Tongue (tissue), 1 donor: ENCODE measurements at regions not wholly inside any gene's neighbourhood (a gene's known extent, or its start where the extent isn't known, plus 50 kb on each side); places are given as distances from the start of the nearest gene placed in this dataset.

ENCODE experiments used
- DNase-seq: peaks from one replicate; pipeline ENCODE4 v3.0.0-alpha.2; 2015

DNA sequence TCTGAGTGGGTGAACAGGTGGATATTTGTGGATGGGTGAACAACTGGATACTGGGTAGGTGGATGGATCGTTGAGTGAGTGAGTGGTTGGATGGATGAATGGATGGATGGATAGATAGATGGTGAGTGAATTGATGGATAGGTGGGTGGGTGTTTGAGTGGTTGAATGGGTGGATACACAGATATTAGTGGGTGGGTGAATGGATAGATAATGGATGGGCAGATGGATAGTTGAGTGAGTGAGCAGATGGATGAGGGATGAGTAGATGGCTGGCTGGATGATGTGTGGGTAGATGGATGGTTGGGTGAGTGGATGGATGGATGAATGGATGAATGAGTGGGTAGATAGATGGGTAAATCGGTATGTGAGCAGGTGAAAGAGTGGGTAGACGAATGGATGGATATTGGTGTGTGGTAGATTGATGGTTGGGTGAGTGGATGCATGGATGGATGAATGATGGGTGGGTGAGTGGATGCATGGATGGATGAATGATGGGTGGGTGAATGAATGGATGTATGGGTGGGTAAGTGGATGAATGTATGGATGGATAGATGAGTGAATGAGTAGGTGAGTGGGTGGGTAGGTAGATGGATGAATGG is 406.7 kb downstream of the MN1 start:
- DNase-seq = no peak

- no peak for DNase-seq
Measured at GRCh38 chr22:27397036-27397953, 404.3 kb downstream of the MN1 start.

- no peak for DNase-seq
Measured at GRCh38 chr22:27397954-27398342, 403.6 kb downstream of the MN1 start.

- peak; percentile 39 for DNase-seq
Measured at GRCh38 chr22:27399161-27399560, 402.4 kb downstream of the MN1 start.

DNA sequence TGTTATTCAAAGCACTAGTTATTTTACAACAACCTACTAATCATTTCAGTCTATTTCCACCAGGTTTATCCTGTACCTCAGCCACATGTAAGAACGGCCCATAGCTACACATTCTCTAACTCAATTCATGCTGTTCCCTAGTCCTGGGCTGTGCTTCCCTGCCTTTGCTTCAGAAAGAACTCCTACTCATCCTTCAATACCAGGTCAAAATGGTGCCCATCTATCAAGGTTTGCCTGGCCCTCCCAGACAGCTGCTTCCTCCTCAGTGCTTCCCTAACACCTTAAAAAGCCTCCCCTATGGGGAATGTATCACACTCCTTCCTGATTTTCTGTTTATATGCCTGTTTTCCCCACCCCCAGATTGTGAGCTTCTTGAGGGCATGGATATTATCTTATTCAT is 400.7 kb downstream of the MN1 start:
- DNase-seq = no peak

DNA sequence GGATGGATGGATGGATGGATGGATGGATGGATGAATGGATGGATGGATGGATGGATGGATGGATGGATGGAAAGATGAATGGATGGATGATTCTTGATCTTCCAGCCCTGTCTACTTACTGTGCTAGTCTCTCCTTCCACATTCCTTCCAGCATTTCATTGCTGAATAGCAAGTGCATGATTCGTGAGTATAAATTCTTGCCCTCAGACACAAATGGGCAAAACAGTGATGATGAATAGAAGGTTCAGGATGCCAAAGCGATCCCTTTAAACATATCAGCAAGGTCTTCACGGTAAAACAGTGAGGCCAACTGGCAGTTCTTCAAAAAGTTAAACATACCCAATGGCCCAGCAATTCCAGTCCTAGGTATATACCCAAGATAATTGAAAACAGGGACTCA is 400.2 kb downstream of the MN1 start:
- no peak for DNase-seq

DNA sequence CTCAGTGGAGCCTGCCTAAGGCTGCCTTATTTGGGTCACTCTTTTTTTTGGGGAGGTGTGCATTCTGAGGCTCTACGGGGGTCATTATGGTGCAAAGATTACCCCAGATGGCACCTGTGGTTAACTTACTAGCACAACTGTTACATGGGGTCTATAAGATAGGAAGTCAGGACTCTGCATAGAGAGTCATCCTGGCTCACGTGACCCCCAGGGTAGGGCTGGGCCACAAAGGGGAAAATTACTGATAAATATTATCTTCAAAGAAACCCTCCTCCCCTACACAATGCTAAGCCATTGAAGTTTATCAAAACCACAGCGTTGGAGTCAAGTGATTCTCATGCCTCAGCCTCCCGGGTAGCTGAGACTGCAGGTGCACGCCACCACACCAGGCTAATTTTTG is 397.1 kb downstream of the MN1 start:
- DNase-seq = no peak

GRCh38 chr22:27405672-27406388 is 395.7 kb downstream of the MN1 start:
- DNase-seq = peak; percentile 54

- DNase-seq = no peak
Measured at GRCh38 chr22:27406389-27406861, 395.1 kb downstream of the MN1 start.

DNA sequence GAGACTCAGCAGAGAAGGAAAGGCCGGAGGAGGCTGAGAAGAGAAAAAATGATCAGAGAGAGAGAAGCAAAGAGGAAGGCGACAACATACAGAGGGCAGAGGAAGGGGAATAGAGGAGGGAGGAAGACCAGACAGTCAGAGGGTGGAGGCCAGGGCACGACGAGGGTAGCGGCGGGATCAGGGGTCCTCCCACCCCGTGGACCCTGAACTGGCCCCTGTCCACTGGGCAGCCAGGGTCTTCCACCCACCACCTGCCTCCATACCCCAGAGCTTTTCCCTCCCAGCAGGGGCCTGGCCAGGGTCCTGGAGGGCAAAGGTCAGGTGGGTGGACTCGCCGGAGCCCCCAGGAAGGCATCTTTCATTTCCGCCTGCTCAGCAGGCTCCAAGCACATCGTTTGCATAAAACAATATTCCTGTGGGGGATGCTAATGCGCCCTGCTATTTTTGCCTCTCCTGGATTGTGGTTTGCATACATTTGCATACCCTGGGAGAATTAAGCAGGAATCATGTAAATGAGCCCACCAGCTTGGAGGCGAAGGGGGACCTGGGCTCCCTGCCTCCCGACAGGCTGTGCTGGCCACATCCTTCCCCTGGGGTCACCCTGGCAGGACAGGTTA is 394.1 kb downstream of the MN1 start:
- DNase-seq = no peak

GRCh38 chr22:27408068-27408467 is 393.5 kb downstream of the MN1 start:
- DNase-seq = no peak

- DNase-seq = no peak
Measured at GRCh38 chr22:27409299-27409698, 392.3 kb downstream of the MN1 start.

DNA sequence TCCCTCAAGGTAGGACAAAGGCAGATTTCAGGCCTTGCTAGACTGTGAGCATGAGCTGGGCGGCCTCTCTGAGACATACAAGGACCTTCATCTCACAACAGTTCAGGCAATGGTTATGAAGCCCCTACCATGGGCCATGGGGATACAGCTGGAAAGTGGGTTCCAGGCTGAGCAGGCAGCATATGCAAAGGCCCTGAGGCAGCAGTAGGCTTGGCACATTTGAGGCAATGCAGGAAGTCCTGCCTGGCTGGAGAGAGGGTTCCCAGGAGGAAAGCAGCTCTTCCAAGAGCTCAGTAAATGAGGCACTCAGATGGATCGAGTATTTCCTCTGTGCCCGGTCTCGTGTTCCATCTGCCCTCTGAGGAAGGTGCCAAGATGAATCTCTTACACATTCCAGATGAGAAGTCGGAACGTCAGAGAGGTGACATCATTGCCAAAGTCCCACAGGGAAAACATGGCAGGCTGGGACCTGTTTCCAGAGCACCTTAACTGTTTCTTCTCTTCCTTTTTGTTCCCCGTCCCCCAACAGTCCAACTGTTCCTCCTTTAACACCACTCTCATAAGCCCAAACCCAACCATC is 388.6 kb downstream of the MN1 start:
- no peak for DNase-seq

DNA sequence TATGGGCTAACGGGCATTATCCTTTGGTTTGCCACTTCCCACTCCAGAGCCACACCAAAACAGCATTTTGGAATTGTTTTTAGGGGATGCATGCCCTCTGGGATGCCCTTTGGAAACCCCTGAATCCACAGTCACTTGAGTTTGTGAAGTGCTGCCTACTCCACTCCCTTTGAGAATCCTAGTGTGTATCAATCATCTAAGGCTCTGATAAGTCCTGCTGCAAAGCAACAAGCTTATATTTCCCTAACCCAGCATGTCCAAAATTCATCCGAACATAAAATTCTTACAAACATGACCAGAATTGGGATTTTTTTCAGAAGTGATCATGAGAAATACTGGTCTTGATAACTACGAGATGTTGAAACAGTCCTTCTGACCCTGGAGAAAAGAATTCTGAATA is 387.9 kb downstream of the MN1 start:
- DNase-seq = no peak

DNA sequence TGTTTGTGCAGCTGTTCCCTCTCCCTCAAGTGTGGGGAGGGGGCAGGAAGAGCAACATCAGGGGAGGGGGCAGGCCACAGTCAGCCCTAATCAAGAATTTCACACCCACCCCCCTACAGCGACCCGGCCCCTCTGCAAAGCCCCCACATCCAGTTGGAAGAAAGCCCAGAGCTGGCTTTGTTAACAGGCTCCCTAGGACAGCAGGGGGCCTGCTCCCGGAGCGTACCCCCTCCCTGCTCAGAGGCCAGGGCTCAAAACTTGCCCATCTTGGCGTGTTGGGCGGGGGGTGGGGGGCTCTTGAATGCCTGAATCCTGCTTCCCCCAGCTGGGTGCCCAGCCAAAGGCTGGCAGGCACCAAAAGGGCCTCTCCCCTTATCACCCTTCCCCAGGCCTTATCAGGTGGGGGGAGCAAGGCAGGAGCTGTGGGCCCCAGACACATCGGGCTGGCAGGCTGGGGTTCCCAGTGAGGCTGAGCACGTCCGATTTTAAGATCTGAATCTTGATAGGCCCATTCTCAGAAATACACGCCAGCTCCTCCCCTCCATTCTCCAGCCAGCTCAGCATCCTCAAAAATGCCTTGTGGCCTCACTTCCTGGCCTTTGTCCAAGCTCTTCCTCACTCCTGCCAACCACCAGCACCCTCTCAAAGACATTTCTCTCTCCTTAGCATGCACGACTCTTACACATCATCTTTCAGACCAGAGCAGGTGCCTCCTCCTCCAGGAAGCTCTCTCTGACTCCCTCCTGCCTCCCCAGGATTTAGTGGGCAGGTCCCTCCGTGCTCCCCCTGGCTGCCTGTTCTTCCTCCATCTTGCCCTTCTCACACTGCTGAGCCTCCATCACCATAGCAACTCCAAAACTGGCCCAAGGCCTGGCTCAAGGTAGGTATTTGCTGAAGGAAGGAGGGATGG is 384.8 kb downstream of the MN1 start:
- peak; percentile 82 for DNase-seq

DNA sequence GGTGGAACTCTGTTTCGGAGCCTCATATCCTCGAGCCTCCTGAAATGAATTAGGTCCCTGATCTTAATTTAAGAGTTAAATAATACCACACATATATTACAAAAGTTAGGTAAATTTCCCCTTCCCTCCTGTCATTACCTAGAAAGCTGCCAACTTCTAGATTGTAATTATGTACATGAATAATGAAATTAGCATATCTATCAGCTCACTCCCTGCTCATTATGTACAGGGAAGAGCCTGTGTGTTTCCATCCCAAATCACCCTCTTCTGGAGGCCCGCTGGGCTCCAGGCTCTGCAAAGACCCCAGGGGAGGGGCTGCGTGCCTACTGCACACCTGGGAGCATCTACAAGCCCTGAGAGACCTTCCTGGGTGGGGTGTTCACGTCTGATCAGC is 384.1 kb downstream of the MN1 start:
- no peak for DNase-seq

DNA sequence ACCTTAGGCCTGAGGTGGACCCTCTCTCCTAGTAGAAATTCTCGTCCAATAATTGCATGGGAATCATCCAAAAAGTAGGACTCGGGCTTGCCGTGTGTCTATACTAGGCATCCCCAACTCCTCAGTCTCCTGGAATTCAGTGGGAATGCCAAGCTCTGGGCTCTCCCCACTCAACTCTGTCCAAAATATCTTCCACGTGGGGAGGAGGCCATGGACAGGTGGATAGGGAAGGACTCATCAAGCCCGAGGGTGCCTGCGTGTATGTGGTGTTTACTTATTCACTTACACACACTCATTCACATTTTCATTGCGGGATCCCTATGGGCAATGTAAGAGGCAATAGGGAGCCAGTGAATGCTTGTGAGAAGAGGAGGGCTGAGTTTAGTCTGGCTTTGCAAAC is 383.3 kb downstream of the MN1 start:
- no peak for DNase-seq

DNA sequence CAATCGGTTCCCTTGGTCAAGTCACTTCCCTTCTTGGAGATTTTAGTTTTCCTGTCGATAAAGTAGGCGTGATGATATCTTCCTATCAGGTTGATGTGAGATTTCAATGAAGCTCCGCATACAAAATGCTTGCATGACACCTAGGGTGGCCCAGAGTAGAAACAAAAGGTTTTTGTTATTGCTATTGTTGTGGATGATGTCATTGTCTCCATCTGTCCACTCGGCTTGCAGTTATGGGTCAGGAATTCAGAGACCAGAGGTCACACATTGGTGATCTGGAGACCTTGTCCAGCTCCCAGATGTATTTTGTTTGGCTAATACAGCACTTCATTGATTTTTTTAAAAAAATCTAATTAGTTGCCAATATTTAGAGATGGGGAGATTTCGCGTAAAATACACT is 382.1 kb downstream of the MN1 start:
- DNase-seq = no peak

DNA sequence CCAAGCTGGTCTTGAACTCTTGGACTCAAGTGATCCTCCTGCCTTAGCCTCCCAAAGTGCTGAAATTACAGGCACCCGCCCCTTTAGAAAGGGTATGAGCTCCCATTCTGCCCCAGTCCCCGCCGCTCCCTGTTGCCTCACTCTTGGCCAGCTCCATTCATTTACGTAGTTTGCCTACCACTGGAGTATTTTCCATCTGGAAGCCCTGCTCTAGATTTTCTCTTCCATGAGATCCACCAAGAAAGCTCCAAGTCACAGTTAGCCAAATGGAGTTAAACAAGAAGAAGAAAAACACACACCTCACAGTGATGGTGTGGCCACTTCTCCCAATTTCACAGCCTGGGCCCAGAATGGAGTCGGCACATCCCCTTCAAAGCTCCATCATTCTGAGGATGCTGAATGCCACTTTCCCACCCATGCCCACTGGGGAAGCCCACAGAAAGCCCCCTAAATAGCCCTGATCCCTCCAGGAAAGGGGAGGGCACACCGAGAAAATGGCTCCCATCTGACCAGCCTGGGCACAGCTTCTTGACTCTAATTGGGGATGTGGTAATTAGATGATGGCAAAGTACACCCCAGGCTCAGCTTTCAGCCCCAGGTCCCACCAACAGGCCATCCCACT is 381.2 kb downstream of the MN1 start:
- DNase-seq = peak; percentile 54

DNA sequence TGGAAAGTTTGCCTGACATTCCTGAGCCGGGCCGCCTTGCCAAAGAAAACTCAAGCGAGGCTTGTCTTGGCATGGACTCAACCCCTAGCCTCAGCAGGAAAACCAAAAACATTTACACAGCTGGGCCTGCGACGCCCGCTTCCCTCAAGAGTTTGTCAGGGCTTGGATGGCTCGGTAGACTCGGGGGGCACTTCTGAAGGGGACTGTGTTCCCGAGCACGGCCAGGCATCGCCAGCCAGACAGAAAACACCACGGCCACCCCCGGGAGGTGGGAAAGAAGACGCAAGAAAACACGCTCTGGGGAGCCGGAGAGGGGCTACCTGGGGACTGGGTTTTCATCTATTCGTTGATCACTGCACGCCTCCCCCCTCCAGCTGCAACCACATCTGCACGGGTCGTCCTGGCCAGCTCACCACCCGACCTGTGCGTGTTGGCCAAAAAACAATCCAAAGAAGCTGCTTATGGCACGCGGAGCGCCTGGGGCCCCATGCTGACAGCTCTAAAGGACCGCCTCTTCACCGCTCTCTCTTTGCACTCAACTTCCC is 380.7 kb downstream of the MN1 start:
- DNase-seq = peak; percentile 97
